Stimulated activated naive CD8-positive, alpha-beta T cell treated with anti-CD3 and anti-CD28 coated beads, Interleukin-15, Interleukin-2, amounts not matched to agents 100 U/mL and 50 U/mL, for 24 hours (primary cell): ENCODE measurements at regions not wholly inside any gene's neighbourhood (a gene's known extent, or its start where the extent isn't known, plus 50 kb on each side); places are given as distances from the start of the nearest gene placed in this dataset.

ENCODE experiments used
- ATAC-seq: fragments of 150-1000 bp; cut with Tn5 transposase; one replicate; pipeline ENCODE4 v1.10.0; 2021
- DNase-seq: peaks from one replicate; pipeline ENCODE4 v3.0.0; 2021

- no peak for ATAC-seq
- no peak for DNase-seq
These were observed 76.8 kb upstream of the EPC2 start for GRCh38 chr2:148567716-148568115.

GRCh38 chr2:148568597-148568996, 76.0 kb upstream of the EPC2 start:
- ATAC-seq (no peak), DNase-seq (no peak)

DNA sequence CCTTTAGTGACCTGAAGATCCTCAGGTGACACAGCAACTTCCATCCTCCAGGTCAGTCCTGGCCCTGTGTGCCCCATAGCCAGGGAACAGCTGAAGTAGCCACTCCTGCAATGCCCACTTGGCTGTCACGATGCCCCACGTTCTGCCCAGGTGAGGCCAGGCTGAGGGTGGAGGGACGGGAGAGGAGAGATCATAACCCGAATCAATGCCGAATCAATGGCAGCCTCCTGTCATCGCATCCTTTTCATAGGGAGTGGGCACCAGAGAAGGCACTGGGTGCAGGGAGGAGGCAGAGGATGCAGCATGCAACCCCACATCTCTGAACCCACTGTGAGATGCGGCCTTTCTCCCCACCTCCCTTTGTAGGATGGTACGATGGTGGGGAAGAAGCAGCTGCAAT, 75.3 kb upstream of the EPC2 start:
- ATAC-seq (no peak), DNase-seq (no peak)

GRCh38 chr2:148570989-148571388, 73.6 kb upstream of the EPC2 start:
- DNase-seq (no peak), ATAC-seq (no peak)

- DNase-seq, result no peak
- no peak for ATAC-seq
These were observed 66.6 kb upstream of the EPC2 start for GRCh38 chr2:148577845-148578492.

DNA sequence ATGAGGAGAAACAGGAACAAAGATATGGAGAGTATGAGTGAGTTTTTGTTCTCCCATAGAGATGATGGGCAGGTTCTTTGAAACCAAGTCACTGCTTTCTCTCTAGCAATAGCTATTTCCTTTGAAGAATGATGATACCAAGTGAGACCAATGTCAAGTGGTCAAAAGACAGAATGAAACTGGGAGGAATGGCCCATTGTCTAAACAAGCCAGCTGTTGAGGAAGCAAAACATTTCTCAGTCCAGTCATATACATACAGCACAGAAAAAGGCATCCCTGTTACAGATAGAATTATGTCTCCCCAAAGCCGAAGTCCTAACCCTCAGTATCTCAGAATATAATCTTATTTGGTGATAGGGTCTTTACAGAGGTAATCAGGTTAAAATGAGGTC, 66.1 kb upstream of the EPC2 start:
- DNase-seq (no peak), ATAC-seq (no peak)

DNA sequence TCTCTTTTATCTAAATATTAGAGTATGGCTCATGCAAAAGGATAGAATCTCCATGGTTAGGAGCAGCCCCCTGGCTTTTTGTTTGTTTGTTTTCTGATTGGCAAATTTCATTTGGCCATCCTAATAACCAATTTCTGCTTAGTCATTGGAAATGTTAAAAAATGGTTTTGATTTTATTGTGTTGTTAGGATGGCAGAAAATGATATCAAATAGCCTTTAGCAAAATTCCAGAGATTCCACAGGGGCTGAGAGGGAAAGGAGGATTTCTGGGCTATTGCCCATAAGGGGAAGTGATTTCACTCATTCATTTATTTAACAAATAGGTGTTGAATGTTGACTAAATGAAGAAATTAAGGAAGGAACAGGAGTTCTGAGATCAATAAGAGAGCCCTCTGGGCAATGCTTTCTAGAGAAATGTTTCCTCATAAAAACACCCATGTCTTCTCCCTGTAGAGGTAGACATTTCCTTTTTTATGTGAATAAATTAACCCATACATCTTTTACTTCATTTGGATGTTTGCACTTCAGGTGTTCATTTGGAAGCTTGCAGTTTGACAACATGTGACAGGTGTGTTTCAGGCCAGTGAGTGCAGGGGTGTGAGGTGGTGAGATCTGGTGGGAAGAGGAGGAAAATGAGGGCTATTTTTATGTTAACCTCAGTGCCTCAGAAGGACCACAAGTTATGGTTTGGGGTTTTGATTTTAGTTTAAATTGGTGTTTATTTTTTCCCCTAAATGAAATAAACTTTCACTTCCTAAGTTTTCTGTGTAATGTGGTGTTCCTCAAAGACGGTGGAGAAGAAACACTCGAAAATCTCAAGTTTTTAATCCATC, 61.7 kb upstream of the EPC2 start:
- DNase-seq (no peak), ATAC-seq (no peak)

GRCh38 chr2:148585696-148586095, 58.9 kb upstream of the EPC2 start:
- ATAC-seq (no peak), DNase-seq (no peak)

DNA sequence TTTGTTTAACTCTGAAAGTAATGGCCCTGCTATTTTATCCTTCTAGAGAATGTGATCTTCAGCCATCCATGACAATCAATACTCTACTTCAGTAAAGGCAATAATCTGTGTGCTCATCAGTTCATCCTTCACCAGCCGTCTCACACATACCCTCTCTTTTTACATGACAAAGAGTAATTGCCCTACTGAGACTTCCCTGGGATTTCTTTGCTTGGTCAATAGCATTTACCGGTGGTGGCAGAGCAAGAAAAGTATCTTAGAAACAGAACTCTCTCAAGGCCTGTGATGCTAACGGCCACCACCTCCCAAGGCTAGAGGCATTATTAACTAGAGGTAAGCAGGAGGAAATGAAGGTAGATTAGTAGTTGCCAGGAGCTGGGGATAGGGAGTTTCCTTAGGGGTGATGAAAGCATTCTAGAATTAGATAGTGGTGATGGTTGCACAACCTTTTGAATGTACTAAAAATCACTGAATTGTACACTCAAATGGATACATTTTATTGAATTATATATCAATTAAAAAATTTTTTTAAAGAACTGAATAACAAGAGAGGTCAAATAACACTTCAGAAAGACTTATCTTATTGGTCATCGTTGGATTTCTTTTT, 57.9 kb upstream of the EPC2 start:
- DNase-seq (no peak), ATAC-seq (no peak)

- DNase-seq (no peak), ATAC-seq (peak; percentile 79)
These were observed 53.9 kb upstream of the EPC2 start for GRCh38 chr2:148590612-148591011.

DNA sequence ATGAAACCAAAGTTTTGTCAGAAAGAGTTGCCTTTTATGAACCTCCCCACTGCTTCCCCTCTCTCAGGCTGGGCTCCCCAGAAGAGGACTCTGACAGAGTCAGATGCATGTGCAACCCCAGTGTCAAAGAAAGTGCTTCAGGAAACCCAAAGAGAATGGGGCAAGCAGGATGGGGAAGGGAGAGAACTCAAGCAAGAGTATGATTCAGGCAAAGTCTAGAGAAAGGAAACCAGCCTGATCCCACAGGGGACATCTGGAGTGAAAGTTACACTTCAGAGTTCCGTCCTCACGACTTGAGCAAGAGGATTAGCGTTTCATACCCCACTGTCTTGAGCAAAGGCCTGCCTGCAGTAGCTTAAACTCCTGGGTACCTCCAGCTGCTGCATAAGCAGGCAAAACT, 51.8 kb upstream of the EPC2 start:
- DNase-seq, result no peak

DNA sequence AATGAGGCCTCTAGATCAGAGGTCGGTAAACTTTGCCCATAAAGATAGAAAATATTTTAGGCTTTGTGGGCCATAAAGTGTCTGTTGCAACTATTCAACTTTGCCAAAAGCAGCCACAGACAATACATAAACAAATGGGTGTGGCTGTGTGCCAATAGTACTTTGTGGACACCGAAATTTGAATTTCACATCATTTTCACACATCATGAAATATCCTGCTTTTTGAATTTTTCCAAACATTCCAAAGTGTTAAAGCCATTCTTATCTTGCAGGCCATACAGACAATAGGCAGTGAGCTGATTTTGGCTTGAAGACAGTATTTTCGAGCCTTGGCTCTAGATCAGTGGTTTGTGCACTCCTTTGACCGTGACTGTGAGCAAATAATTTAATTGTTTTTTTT, 51.1 kb upstream of the EPC2 start:
- ATAC-seq (no peak), DNase-seq (no peak)

More for the DNA sequence above, 51.8 kb upstream of the EPC2 start:
- ATAC-seq, result no peak

GRCh38 chr2:148594216-148594615, 50.3 kb upstream of the EPC2 start:
- no peak for DNase-seq
- ATAC-seq, result no peak
